Endothelial cell of umbilical vein (primary cell): ENCODE measurements at regions not wholly inside any gene's neighbourhood (a gene's known extent, or its start where the extent isn't known, plus 50 kb on each side); places are given as distances from the start of the nearest gene placed in this dataset.

ENCODE experiments used
- BruUV-seq: library from RNA; stranded (reverse); fragments of 400-500 nt; replicated peaks from 2 replicates; lab custom pipeline; 2021; lab: Mats Ljungman, UMichigan
- CTCF ChIA-PET: fragments of 300-600, 350-600 bp; sonication (Branson Sonifier 250); formaldehyde crosslinking; loops from one replicate; lab custom pipeline; 2021; ENCODE audit warnings: antibody characterized with exemption, inconsistent platforms; lab: Charles Lee
- POLR2A ChIA-PET: fragments of 300-600, 350-600 bp; sonication (Branson Sonifier 250); formaldehyde crosslinking; loops from one replicate; lab custom pipeline; 2021; ENCODE audit warnings: antibody characterized with exemption, inconsistent platforms; lab: Charles Lee
- DNase-seq: peaks from one replicate; pipeline ENCODE4 v3.0.0-alpha.2; 2011; ENCODE audit warnings: low read depth, low spot score
- FAIRE-seq: peaks from 2 replicates; lab custom pipeline; 2011; peaks lifted over from hg19 to GRCh38; lab: Jason Lieb, UNC
- H2AFZ ChIP-seq: 2 replicates; pipeline ENCODE4 v1.6.0; 2012; ENCODE audit warnings: low read depth, low read length, control low read depth, inconsistent platforms
- H3K27ac ChIP-seq: 2 replicates; pipeline ENCODE4 v1.5.1; 2011; ENCODE audit warnings: low read depth, mild to moderate bottlenecking, control low read depth, low read length, moderate library complexity; ENCODE audit not compliant: insufficient read depth
- H3K27me3 ChIP-seq, 2 experiments: 2 replicates each; pipeline versions ENCODE4 v1.6.0 to v1.6.1; 2011; ENCODE audit warnings: low read length in 2 of 2, mixed read lengths in 1 of 2; ENCODE audit not compliant: control insufficient read depth in 2 of 2, insufficient read depth in 2 of 2
- H3K36me3 ChIP-seq, 2 experiments: 2 replicates in 1 of 2; 3 replicates in 1 of 2; pipeline ENCODE4 v1.5.1; 2011; ENCODE audit warnings: low read length in 2 of 2, mild to moderate bottlenecking in 1 of 2, moderate library complexity in 1 of 2; ENCODE audit not compliant: control insufficient read depth in 2 of 2, insufficient read depth in 2 of 2; ENCODE audit errors: extremely low read depth in 1 of 2
- H3K4me1 ChIP-seq: 3 replicates; pipeline ENCODE4 v1.5.1; 2011; ENCODE audit warnings: mild to moderate bottlenecking, low read length; ENCODE audit not compliant: control insufficient read depth, insufficient read depth; ENCODE audit errors: extremely low read depth
- H3K4me2 ChIP-seq: 2 replicates; pipeline ENCODE4 v1.6.1; 2011; ENCODE audit warnings: low read length, control low read depth, mixed read lengths; ENCODE audit not compliant: insufficient read depth
- H3K4me3 ChIP-seq, 3 experiments: fragments of 200-600 bp in 1 of 3; sonication (generic), shearing (Covaris generic) in 1 of 3; replicated peaks in 1 of 3; 2 replicates each; pipeline ENCODE4 v1.5.1; 2011 to 2016; ENCODE audit warnings: control low read depth in 3 of 3, low read length in 3 of 3, mild to moderate bottlenecking in 2 of 3, inconsistent platforms in 1 of 3, low read depth in 1 of 3, moderate library complexity in 1 of 3; ENCODE audit not compliant: insufficient read depth in 1 of 3
- H3K79me2 ChIP-seq: 2 replicates; pipeline ENCODE4 v1.6.0; 2012; ENCODE audit warnings: low read length, inconsistent platforms; ENCODE audit not compliant: control insufficient read depth, insufficient read depth
- H3K9ac ChIP-seq: replicated peaks from 2 replicates; pipeline ENCODE3; 2011; ENCODE audit warnings: low read length, control low read depth; ENCODE audit not compliant: insufficient read depth; ENCODE audit errors: extremely low read depth
- H3K9me1 ChIP-seq: replicated peaks from 3 replicates; pipeline ENCODE4 v1.6.0; 2011; ENCODE audit warnings: mild to moderate bottlenecking, low read length; ENCODE audit not compliant: control insufficient read depth, insufficient read depth; ENCODE audit errors: extremely low read depth
- H3K9me3 ChIP-seq: replicated peaks from 2 replicates; pipeline ENCODE4 v1.5.1; 2012; ENCODE audit warnings: low read length, inconsistent platforms; ENCODE audit not compliant: control insufficient read depth, insufficient read depth
- H4K20me1 ChIP-seq: replicated peaks from 2 replicates; pipeline ENCODE3; 2011; ENCODE audit warnings: mild to moderate bottlenecking, low read length; ENCODE audit not compliant: control insufficient read depth, insufficient read depth; ENCODE audit errors: extremely low read depth
- CTCF ChIP-seq, 2 donors: IDR thresholded peaks; 1 replicate in 1 of 2; 2 replicates in 1 of 2; pipeline ENCODE4 v1.5.1; 2011; ENCODE audit warnings: low read length in 2 of 2, mild to moderate bottlenecking in 2 of 2, moderate library complexity in 2 of 2, control low read depth in 1 of 2, inconsistent platforms in 1 of 2, low read depth in 1 of 2; ENCODE audit not compliant: insufficient read depth in 1 of 2; ENCODE audit errors: extremely low read depth in 1 of 2
- EZH2 ChIP-seq: IDR thresholded peaks from 2 replicates; pipeline ENCODE4 v1.6.1; 2012; ENCODE audit warnings: borderline replicate concordance, low read depth, mild to moderate bottlenecking, moderate library complexity, low read length, inconsistent platforms; ENCODE audit not compliant: severe bottlenecking
- FOS ChIP-seq: IDR thresholded peaks from 2 replicates; pipeline ENCODE4 v1.6.1; 2011; ENCODE audit warnings: mild to moderate bottlenecking, low read length, moderate library complexity, borderline replicate concordance; ENCODE audit not compliant: insufficient read depth
- GATA2 ChIP-seq: IDR thresholded peaks from 2 replicates; pipeline ENCODE4 v1.7.0; 2011; ENCODE audit warnings: low read depth, mild to moderate bottlenecking, moderate library complexity, mixed read lengths, low read length; ENCODE audit not compliant: insufficient read length, insufficient read depth
- JUN ChIP-seq: IDR thresholded peaks from 2 replicates; pipeline ENCODE4 v1.6.1; 2011; ENCODE audit warnings: borderline replicate concordance, low read depth; ENCODE audit not compliant: insufficient read length, insufficient read depth
- MAX ChIP-seq: IDR thresholded peaks from 2 replicates; pipeline ENCODE4 v1.6.1; 2011; ENCODE audit not compliant: insufficient read depth, insufficient read length
- MYC ChIP-seq: IDR thresholded peaks from one replicate; pipeline ENCODE4 v1.6.1; 2011; ENCODE audit warnings: mild to moderate bottlenecking, low read depth, low read length
- POLR2A ChIP-seq: IDR thresholded peaks from 2 replicates; pipeline ENCODE4 v1.6.1; 2012; ENCODE audit warnings: low read depth, mild to moderate bottlenecking, control low read depth, low read length
- POLR2AphosphoS5 ChIP-seq: IDR thresholded peaks from 2 replicates; pipeline ENCODE4 v1.6.1; 2012; ENCODE audit warnings: low read depth, mild to moderate bottlenecking, control low read depth, low read length, moderate library complexity; ENCODE audit not compliant: insufficient read depth
- dilution Hi-C: fragments of 300-500 bp; cut with MboI; formaldehyde crosslinking; loops from one replicate; pipeline ENCODE4 v1.15.0; 2019; ENCODE audit warnings: low sequenced_read_pairs; ENCODE audit not compliant: extremely low pct_ligation_motif_present
- intact Hi-C: fragments of 100-400 bp; cut with micrococcal nuclease; formaldehyde crosslinking; loops from one replicate; pipeline ENCODE4 v1.10.0; 2022

GRCh38 chr7:52447581-52448180 is 587.8 kb upstream of the POM121L12 start:
- Histone ChIP-seq H2AFZ (no peak overlapping the region), H3K4me2 (no peak overlapping the region), H3K27me3 (no peaks in the 10 kb centered on the region), H3K9ac (no peak overlapping the region), H3K4me1 (no peaks in the 10 kb centered on the region), H3K27ac (no peak overlapping the region), H3K9me3 (no peaks in the 10 kb centered on the region), H3K79me2 (no peaks in the 10 kb centered on the region), H3K36me3 (no peaks in the 10 kb centered on the region), H4K20me1 (no peaks in the 10 kb centered on the region), H3K4me3 (no peak overlapping the region), H3K9me1 (no peaks in the 10 kb centered on the region)
- CTCF ChIA-PET: no interaction called here
- BruUV-seq: no TSS peak
- POLR2A ChIA-PET: no interaction called here
- dilution Hi-C loops (no loop called here), intact Hi-C loops (no loop called here)
- TF ChIP-seq EZH2 (no peak), POLR2A (no peak), FOS (no peak), JUN (no peak), MYC (no peak), CTCF (IDR thresholded peaks at IDR 0.05; ENCODE audit: extremely low read depth in 1 of 2, insufficient read depth in 1 of 2, low read depth in 1 of 2, low read length in 2 of 2) (no peak), GATA2 (no peak), POLR2AphosphoS5 (no peak), MAX (no peak)
- DNase-seq: no peak
- FAIRE-seq: no peak
